Astrocyte (in vitro differentiated cells and primary cell): ENCODE measurements at regions not wholly inside any gene's neighbourhood (a gene's known extent, or its start where the extent isn't known, plus 50 kb on each side); places are given as distances from the start of the nearest gene placed in this dataset.

Experiments
- DNase-seq: peaks from one replicate; pipeline ENCODE4 v3.0.0-alpha.2; 2010; ENCODE audit warnings: low read depth
- FAIRE-seq: peaks from 2 replicates; lab custom pipeline; 2011; peaks lifted over from hg19 to GRCh38; lab: Jason Lieb, UNC
- H2AFZ ChIP-seq: 2 replicates; pipeline ENCODE4 v1.6.0; 2012; ENCODE audit warnings: low read depth, low read length, inconsistent platforms
- H3K27ac ChIP-seq: 2 replicates; pipeline ENCODE4 v1.5.1; 2011; ENCODE audit warnings: low read depth, low read length, inconsistent platforms
- H3K27me3 ChIP-seq: 2 replicates; pipeline ENCODE4 v1.6.0; 2011; ENCODE audit warnings: low read length, inconsistent platforms; ENCODE audit not compliant: insufficient read depth
- H3K36me3 ChIP-seq: 2 replicates; pipeline ENCODE4 v1.5.1; 2011; ENCODE audit warnings: low read length, inconsistent platforms; ENCODE audit not compliant: insufficient read depth
- H3K4me1 ChIP-seq: 2 replicates; pipeline ENCODE4 v1.5.1; 2011; ENCODE audit warnings: low read length, inconsistent platforms; ENCODE audit not compliant: insufficient read depth
- H3K4me2 ChIP-seq: 2 replicates; pipeline ENCODE4 v1.6.0; 2012; ENCODE audit warnings: low read length, inconsistent platforms
- H3K4me3 ChIP-seq: 2 replicates; pipeline ENCODE4 v1.5.1; 2011; ENCODE audit warnings: low read depth, mild to moderate bottlenecking, low read length, inconsistent platforms; ENCODE audit not compliant: insufficient read depth
- H3K79me2 ChIP-seq: 2 replicates; pipeline ENCODE4 v1.6.0; 2012; ENCODE audit warnings: mild to moderate bottlenecking, low read length, inconsistent platforms; ENCODE audit not compliant: insufficient read depth
- H3K9ac ChIP-seq: 2 replicates; pipeline ENCODE4 v1.6.0; 2012; ENCODE audit warnings: mild to moderate bottlenecking, low read length, inconsistent platforms
- H3K9me3 ChIP-seq: 2 replicates; pipeline ENCODE4 v1.5.1; 2012; ENCODE audit warnings: low read depth, mild to moderate bottlenecking, low read length, inconsistent platforms; ENCODE audit not compliant: insufficient read depth
- H4K20me1 ChIP-seq: 2 replicates; pipeline ENCODE4 v1.6.0; 2012; ENCODE audit warnings: low read length, inconsistent platforms; ENCODE audit not compliant: insufficient read depth
- H3K27ac Mint-ChIP-seq: one replicate; pipeline ENCODE4 v1.8.0; 2021; ENCODE audit warnings: mild to moderate bottlenecking, mixed read lengths; ENCODE audit not compliant: unreplicated experiment
- H3K27me3 Mint-ChIP-seq: one replicate; pipeline ENCODE4 v1.8.0; 2021; ENCODE audit warnings: low read depth, mixed read lengths; ENCODE audit not compliant: unreplicated experiment
- H3K36me3 Mint-ChIP-seq: one replicate; pipeline ENCODE4 v1.8.0; 2021; ENCODE audit warnings: low read depth, mixed read lengths; ENCODE audit not compliant: unreplicated experiment
- H3K4me1 Mint-ChIP-seq: one replicate; pipeline ENCODE4 v1.8.0; 2021; ENCODE audit warnings: low read depth, mixed read lengths; ENCODE audit not compliant: unreplicated experiment
- H3K4me3 Mint-ChIP-seq: one replicate; pipeline ENCODE4 v1.8.0; 2021; ENCODE audit warnings: mild to moderate bottlenecking, moderate library complexity, mixed read lengths; ENCODE audit not compliant: unreplicated experiment
- H3K9me3 Mint-ChIP-seq: one replicate; pipeline ENCODE4 v1.8.0; 2021; ENCODE audit warnings: mild to moderate bottlenecking, mixed read lengths; ENCODE audit not compliant: unreplicated experiment
- EZH2 ChIP-seq: IDR thresholded peaks from 2 replicates; pipeline ENCODE4 v1.6.1; 2012; ENCODE audit warnings: mild to moderate bottlenecking, low read length, inconsistent platforms; ENCODE audit not compliant: insufficient read depth
- TF ChIP-seq, protein P1 (sequence below): IDR thresholded peaks from 2 replicates; pipeline ENCODE4 v1.5.1; 2011; ENCODE audit warnings: low read depth, mild to moderate bottlenecking, inconsistent platforms, low read length, moderate library complexity; ENCODE audit not compliant: insufficient read depth

GRCh38 chr1:5576673-5577065 is 415.6 kb downstream of the NPHP4 start:
- FAIRE-seq: no peak
- no peak for TF ChIP-seq EZH2
- TF ChIP-seq, protein P1, sequence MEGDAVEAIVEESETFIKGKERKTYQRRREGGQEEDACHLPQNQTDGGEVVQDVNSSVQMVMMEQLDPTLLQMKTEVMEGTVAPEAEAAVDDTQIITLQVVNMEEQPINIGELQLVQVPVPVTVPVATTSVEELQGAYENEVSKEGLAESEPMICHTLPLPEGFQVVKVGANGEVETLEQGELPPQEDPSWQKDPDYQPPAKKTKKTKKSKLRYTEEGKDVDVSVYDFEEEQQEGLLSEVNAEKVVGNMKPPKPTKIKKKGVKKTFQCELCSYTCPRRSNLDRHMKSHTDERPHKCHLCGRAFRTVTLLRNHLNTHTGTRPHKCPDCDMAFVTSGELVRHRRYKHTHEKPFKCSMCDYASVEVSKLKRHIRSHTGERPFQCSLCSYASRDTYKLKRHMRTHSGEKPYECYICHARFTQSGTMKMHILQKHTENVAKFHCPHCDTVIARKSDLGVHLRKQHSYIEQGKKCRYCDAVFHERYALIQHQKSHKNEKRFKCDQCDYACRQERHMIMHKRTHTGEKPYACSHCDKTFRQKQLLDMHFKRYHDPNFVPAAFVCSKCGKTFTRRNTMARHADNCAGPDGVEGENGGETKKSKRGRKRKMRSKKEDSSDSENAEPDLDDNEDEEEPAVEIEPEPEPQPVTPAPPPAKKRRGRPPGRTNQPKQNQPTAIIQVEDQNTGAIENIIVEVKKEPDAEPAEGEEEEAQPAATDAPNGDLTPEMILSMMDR: no peak
- Histone ChIP-seq H3K4me3 (no peak overlapping the region), H3K4me1 (no peaks in the 10 kb centered on the region), H2AFZ (no peak overlapping the region), H3K79me2 (no peaks in the 10 kb centered on the region), H3K9me3 (peaks cover 2% of the 10 kb centered on the region), H3K4me2 (no peak overlapping the region), H4K20me1 (no peaks in the 10 kb centered on the region), H3K9ac (no peak overlapping the region), H3K27ac (no peak overlapping the region), H3K27me3 (no peaks in the 10 kb centered on the region), H3K36me3 (no peaks in the 10 kb centered on the region)
- H3K27ac Mint-ChIP-seq: no peak overlapping the region
- no peaks in the 10 kb centered on the region for H3K4me1 Mint-ChIP-seq
- no peak overlapping the region for H3K4me3 Mint-ChIP-seq
- peaks cover 6% of the 10 kb centered on the region for H3K9me3 Mint-ChIP-seq
- H3K27me3 Mint-ChIP-seq: peaks cover 43% of the 10 kb centered on the region
- no peaks in the 10 kb centered on the region for H3K36me3 Mint-ChIP-seq
- no peak for DNase-seq

- TF ChIP-seq, protein P1: no peak
- no peak for TF ChIP-seq EZH2
- Histone ChIP-seq H2AFZ (no peak overlapping the region), H4K20me1 (no peaks in the 10 kb centered on the region), H3K9ac (no peak overlapping the region), H3K36me3 (no peaks in the 10 kb centered on the region), H3K27ac (no peak overlapping the region), H3K4me1 (no peaks in the 10 kb centered on the region), H3K27me3 (no peaks in the 10 kb centered on the region), H3K4me3 (no peak overlapping the region), H3K9me3 (peaks cover 5% of the 10 kb centered on the region), H3K79me2 (no peaks in the 10 kb centered on the region), H3K4me2 (no peak overlapping the region)
- Mint-ChIP-seq H3K4me1 (no peaks in the 10 kb centered on the region), H3K36me3 (no peaks in the 10 kb centered on the region), H3K27me3 (peaks cover 40% of the 10 kb centered on the region), H3K4me3 (no peak overlapping the region), H3K27ac (no peak overlapping the region), H3K9me3 (peaks cover 5% of the 10 kb centered on the region)
- DNase-seq (no peak), FAIRE-seq (no peak)
These were observed 416.1 kb downstream of the NPHP4 start for GRCh38 chr1:5576011-5576672.

DNA sequence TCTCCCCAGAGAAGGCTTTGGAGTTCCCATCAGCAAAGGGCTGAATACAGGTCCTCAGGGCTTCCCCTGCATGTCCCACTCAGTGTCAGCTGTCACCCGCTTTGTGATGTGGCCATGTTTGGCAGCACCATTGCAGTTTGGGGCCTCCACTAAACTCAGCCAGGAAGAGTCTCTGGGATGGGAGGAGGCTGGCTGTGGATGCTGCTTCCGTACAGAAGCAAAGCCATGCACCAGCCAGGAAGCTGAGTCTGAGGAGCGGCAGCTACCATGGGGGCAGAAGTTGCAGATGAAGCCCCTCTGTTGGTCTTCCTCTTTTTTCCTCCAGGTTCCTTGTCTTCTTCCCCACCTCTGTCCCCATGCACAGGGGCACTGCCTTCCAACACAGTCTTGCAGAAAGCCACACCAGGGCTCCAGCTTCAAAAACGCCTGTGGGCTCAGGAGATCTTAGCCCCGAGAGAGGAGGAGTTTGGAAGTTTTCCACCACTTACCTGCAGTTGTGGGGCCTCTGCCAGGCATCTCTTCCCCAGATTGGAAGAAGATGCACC is 416.8 kb downstream of the NPHP4 start:
- FAIRE-seq: no peak
- Histone ChIP-seq H3K4me2 (no peak overlapping the region), H3K27me3 (no peaks in the 10 kb centered on the region), H3K79me2 (no peaks in the 10 kb centered on the region), H3K36me3 (no peaks in the 10 kb centered on the region), H2AFZ (no peak overlapping the region), H3K4me1 (no peaks in the 10 kb centered on the region), H3K9me3 (peaks cover 5% of the 10 kb centered on the region), H3K9ac (no peak overlapping the region), H3K27ac (no peak overlapping the region), H4K20me1 (no peaks in the 10 kb centered on the region), H3K4me3 (no peak overlapping the region)
- DNase-seq: no peak
- H3K27ac Mint-ChIP-seq: no peak overlapping the region
- H3K9me3 Mint-ChIP-seq: peaks cover 5% of the 10 kb centered on the region
- no peaks in the 10 kb centered on the region for H3K4me1 Mint-ChIP-seq
- no peaks in the 10 kb centered on the region for H3K36me3 Mint-ChIP-seq
- peaks cover 35% of the 10 kb centered on the region for H3K27me3 Mint-ChIP-seq
- H3K4me3 Mint-ChIP-seq: no peak overlapping the region
- no peak for TF ChIP-seq EZH2
- TF ChIP-seq, protein P1: no peak
